CD4-positive, alpha-beta T cell (primary cell): ENCODE measurements at regions not wholly inside any gene's neighbourhood (a gene's known extent, or its start where the extent isn't known, plus 50 kb on each side); places are given as distances from the start of the nearest gene placed in this dataset.

Experiments used
- ATAC-seq: fragments of 200-7000 bp; cut with Tn5 transposase; one replicate; pipeline ENCODE4 v1.10.0; 2022; ENCODE audit warnings: mild to moderate bottlenecking; ENCODE audit not compliant: poor library complexity
- CTCF ChIA-PET: fragments of 350-600 bp; sonication (Branson Sonifier 250); formaldehyde crosslinking; loops from one replicate; lab custom pipeline; 2021; ENCODE audit warnings: antibody characterized with exemption, inconsistent platforms; lab: Charles Lee
- POLR2A ChIA-PET: fragments of 350-600 bp; sonication (Branson Sonifier 250); formaldehyde crosslinking; loops from one replicate; lab custom pipeline; 2021; ENCODE audit warnings: antibody characterized with exemption, inconsistent platforms; lab: Charles Lee
- DNase-seq, 14 experiments: peaks; one replicate each; pipeline ENCODE4 v3.0.0-alpha.2; 2013 to 2020; ENCODE audit warnings: mixed read lengths in 2 of 14
- H3K27ac ChIP-seq, 2 donors: one replicate each; pipeline versions ENCODE4 v1.5.1 to v1.7.0; 2013; ENCODE audit warnings: low read length in 2 of 2, low read depth in 1 of 2, mild to moderate bottlenecking in 1 of 2
- H3K27me3 ChIP-seq, 2 experiments: 1 replicate in 1 of 2; 2 replicates in 1 of 2; pipeline versions ENCODE4 v1.6.1 to v1.7.0; 2013; ENCODE audit warnings: low read length in 2 of 2, control low read depth in 1 of 2, mild to moderate bottlenecking in 1 of 2, moderate library complexity in 1 of 2; ENCODE audit not compliant: insufficient read depth in 2 of 2, control insufficient read depth in 1 of 2
- H3K36me3 ChIP-seq: one replicate; pipeline ENCODE4 v1.6.1; 2013; ENCODE audit warnings: low read length, control low read depth; ENCODE audit not compliant: insufficient read depth
- H3K4me1 ChIP-seq: one replicate; pipeline ENCODE4 v1.6.1; 2013; ENCODE audit warnings: low read length, control low read depth; ENCODE audit not compliant: insufficient read depth
- H3K4me3 ChIP-seq: one replicate; pipeline ENCODE4 v1.5.1; 2013; ENCODE audit warnings: mild to moderate bottlenecking, low read length, moderate library complexity
- H3K9me3 ChIP-seq, 2 experiments: 1 replicate in 1 of 2; 2 replicates in 1 of 2; pipeline versions ENCODE4 v1.6.1 to v1.7.0; 2013; ENCODE audit warnings: low read length in 2 of 2, mild to moderate bottlenecking in 2 of 2, control low read depth in 1 of 2, moderate library complexity in 1 of 2; ENCODE audit not compliant: control insufficient read depth in 1 of 2, insufficient read depth in 1 of 2
- H3K27ac Mint-ChIP-seq: one replicate; pipeline ENCODE4 v1.8.0; 2020; ENCODE audit warnings: mixed read lengths
- H3K27me3 Mint-ChIP-seq: one replicate; pipeline ENCODE4 v1.8.0; 2021; ENCODE audit warnings: mixed read lengths
- H3K36me3 Mint-ChIP-seq: one replicate; pipeline ENCODE4 v1.8.0; 2021; ENCODE audit warnings: low read depth, mixed read lengths
- H3K4me1 Mint-ChIP-seq: one replicate; pipeline ENCODE4 v1.8.0; 2021; ENCODE audit warnings: low read depth, mixed read lengths
- H3K4me3 Mint-ChIP-seq: one replicate; pipeline ENCODE4 v1.8.0; 2020; ENCODE audit warnings: mild to moderate bottlenecking, mixed read lengths
- H3K9me3 Mint-ChIP-seq: one replicate; pipeline ENCODE4 v1.8.0; 2020; ENCODE audit warnings: mixed read lengths
- CTCF ChIP-seq: fragments of 200-600 bp; IDR thresholded peaks from one replicate; pipeline ENCODE4 v1.8.0; 2022; ENCODE audit warnings: antibody characterized with exemption, mild to moderate bottlenecking
- intact Hi-C, 2 experiments: fragments of 100-400 bp; cut with DNase I in 1 of 2; cut with micrococcal nuclease in 1 of 2; formaldehyde crosslinking; loops; one replicate each; pipeline versions ENCODE4 v1.15.1 to v1.9.0; 2023 to 2025; cut with DNase I, micrococcal nuclease

DNA sequence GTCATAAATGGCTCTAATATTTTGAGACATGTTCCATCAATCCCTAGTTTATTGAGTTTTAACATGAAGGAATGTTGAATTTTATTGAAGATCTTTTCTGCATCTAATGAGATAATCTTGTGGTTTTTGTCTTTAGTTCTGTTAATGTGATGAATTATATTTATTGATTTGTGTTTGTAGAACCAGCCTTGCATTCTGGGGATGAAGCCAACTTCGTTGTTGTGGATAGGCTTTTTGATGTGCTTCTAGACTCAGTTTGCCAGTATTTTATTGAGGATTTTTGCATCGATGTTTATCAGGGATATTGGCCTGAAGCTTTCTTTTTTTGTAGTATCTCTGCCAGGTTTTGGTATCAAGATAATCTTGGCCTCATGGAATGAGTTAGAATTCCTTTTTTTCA, 72.0 kb upstream of the CD96 start:
- H3K4me1 Mint-ChIP-seq, result no peaks in the 10 kb centered on the region
- Histone ChIP-seq H3K4me1 (no peaks in the 10 kb centered on the region), H3K27ac (no peak overlapping the region), H3K4me3 (no peak overlapping the region), H3K9me3 (peaks cover 0 to 6% of the 10 kb centered on the region in 2 experiments), H3K27me3 (no peaks in the 10 kb centered on the region), H3K36me3 (no peaks in the 10 kb centered on the region)
- no peaks in the 10 kb centered on the region for H3K27me3 Mint-ChIP-seq
- ATAC-seq (no peak), DNase-seq (no peak)
- intact Hi-C loops, result no loop called here
- no peak for TF ChIP-seq CTCF
- POLR2A ChIA-PET, result no interaction called here
- no peaks in the 10 kb centered on the region for H3K36me3 Mint-ChIP-seq
- no peak overlapping the region for H3K27ac Mint-ChIP-seq
- H3K4me3 Mint-ChIP-seq, result no peak overlapping the region
- H3K9me3 Mint-ChIP-seq, result peaks cover 11% of the 10 kb centered on the region
- CTCF ChIA-PET, result no interaction called here

- H3K4me1 Mint-ChIP-seq, result no peaks in the 10 kb centered on the region
- H3K4me3 Mint-ChIP-seq, result no peak overlapping the region
- Histone ChIP-seq H3K9me3 (peaks cover 0 to 6% of the 10 kb centered on the region in 2 experiments), H3K27ac (no peak overlapping the region), H3K4me1 (no peaks in the 10 kb centered on the region), H3K27me3 (no peaks in the 10 kb centered on the region), H3K36me3 (no peaks in the 10 kb centered on the region), H3K4me3 (no peak overlapping the region)
- H3K36me3 Mint-ChIP-seq, result no peaks in the 10 kb centered on the region
- no peak overlapping the region for H3K27ac Mint-ChIP-seq
- POLR2A ChIA-PET, result no interaction called here
- peaks cover 11% of the 10 kb centered on the region for H3K9me3 Mint-ChIP-seq
- DNase-seq (no peak), ATAC-seq (no peak)
- no peaks in the 10 kb centered on the region for H3K27me3 Mint-ChIP-seq
- CTCF ChIA-PET, result no interaction called here
- intact Hi-C loops, result no loop called here
- no peak for TF ChIP-seq CTCF
These were observed 70.2 kb upstream of the CD96 start for GRCh38 chr3:111471831-111472230.

DNA sequence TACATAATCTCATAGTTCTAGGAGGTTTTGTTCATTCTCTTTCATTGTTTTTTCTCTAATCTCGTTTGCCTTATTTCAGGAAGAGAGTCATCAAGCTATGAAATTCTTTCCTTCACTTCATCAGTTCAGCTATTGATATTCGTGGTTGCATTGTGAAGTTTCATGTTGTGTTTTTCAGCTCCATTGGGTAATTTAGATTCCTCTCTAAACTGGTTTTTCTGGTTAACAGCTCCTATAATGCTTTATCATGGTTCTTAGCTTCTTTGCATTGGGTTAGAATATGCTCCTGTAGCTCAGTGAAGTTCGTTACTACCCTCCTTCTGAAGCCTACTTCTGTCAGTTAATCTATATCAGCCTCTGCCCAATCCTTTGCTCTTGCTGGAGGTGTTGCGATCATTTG, 69.4 kb upstream of the CD96 start:
- intact Hi-C loops, result no loop called here
- Mint-ChIP-seq H3K36me3 (no peaks in the 10 kb centered on the region), H3K27me3 (no peaks in the 10 kb centered on the region), H3K4me1 (no peaks in the 10 kb centered on the region), H3K27ac (no peak overlapping the region), H3K9me3 (peaks cover 11% of the 10 kb centered on the region), H3K4me3 (no peak overlapping the region)
- Histone ChIP-seq H3K4me3 (no peak overlapping the region), H3K9me3 (peaks cover 0 to 6% of the 10 kb centered on the region in 2 experiments), H3K36me3 (no peaks in the 10 kb centered on the region), H3K4me1 (no peaks in the 10 kb centered on the region), H3K27me3 (no peaks in the 10 kb centered on the region), H3K27ac (no peak overlapping the region)
- CTCF ChIA-PET, result no interaction called here
- POLR2A ChIA-PET, result no interaction called here
- DNase-seq (no peak), ATAC-seq (no peak)
- no peak for TF ChIP-seq CTCF
